NOMO-1 treated with DMSO at 0.1 percent for 48 hours (cell line): ENCODE measurements at regions not wholly inside any gene's neighbourhood (a gene's known extent, or its start where the extent isn't known, plus 50 kb on each side); places are given as distances from the start of the nearest gene placed in this dataset.
A peak's percentile ranks its signal among the peaks of the same experiment; 100 is the strongest.

Experiments used
- DNase-seq: peaks from one replicate; lab custom pipeline; 2025; ENCODE audit not compliant: unreplicated experiment; lab: John Stamatoyannopoulos, UW

DNA sequence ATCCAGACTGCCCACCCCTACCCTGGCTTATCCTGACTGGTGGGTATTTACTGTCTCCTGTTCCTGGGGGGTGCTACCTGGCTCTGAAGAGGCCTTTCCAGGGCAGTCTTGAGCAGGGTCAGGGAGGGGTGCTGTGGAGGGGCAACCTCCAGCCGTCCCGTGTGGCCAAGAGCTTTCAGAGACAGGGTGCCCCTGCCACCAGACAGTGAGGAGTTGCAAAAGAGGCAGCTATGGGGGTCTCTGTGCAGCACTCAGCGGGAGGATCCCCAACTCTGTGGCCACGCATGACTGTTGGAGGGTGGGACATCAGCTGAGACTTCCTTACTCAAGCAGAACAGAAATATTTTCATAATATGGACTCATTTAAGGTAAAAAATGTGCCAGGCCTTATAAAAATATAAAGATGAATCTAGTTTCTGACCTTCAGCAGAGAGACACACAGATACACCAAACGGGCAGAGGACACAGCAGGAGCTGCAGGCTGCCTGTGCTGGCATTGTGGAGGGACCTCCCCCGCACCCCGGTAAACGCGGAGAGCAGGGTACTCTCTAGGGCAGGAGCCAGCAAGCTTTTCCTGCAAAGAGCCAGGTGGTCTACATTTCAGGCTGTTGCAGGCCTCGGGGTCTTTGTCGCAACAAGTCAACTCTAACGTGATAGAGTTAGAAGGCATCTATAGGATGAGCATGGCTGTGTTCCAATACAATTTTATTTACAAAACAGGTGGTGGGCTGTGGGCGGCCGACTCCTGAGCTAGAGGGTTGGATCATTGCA, 252.6 kb downstream of the RHOU start:
- DNase-seq: no peak

DNA sequence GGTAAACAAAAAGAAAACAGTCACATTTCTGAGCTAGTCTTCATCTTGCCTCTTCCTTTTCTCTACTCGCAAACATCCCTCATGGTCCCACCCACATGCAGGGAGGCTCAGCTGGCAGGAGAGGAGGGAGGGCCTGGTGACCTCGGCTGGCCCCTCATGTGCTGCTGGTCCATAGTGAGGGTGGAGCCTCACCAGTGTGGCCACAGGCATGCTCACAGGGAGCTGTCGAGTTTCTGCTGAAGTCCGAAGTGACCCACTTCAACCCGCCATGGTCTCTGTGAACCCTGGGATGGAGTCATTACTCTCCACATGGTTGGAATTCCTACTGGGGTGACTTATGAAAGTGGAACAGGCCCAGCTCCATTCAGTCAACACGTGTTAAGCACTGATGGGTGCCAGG, 253.4 kb downstream of the RHOU start:
- DNase-seq: no peak

DNA sequence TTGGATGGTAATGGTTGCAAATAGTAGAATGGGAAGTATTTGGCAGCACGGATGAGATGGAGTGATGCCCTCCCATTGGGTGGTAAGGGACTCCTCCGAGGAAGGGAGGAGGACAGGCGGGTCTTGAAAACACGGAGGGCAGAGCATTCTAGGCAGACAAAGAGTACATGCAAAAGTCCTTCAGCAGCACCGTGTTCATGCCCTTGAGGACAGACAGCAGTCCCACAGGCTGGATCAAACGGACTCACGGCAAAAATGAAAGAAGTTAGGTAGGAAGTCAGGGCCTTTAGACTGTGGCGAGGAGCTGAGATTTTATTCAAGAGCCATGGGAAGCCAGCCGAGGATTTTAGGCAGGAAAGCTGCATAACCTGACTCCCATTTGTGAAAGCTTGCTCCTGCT, 253.9 kb downstream of the RHOU start:
- no peak for DNase-seq

DNA sequence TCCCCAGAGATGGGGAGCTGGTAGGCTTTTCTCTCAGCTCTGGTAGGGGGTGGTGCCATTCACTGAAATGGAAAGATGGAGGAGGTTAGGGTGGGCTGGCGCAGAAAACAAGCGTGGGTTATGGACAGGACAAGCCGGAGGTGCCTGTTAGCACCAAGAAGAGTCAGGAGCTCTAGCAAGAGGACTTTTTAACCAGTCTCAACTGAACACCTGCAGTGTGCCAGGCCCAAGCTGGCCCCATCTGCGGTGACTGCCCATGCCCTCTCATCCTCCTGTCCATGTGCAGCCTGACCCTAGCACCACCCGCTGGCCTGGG, 254.4 kb downstream of the RHOU start:
- DNase-seq: no peak

DNA sequence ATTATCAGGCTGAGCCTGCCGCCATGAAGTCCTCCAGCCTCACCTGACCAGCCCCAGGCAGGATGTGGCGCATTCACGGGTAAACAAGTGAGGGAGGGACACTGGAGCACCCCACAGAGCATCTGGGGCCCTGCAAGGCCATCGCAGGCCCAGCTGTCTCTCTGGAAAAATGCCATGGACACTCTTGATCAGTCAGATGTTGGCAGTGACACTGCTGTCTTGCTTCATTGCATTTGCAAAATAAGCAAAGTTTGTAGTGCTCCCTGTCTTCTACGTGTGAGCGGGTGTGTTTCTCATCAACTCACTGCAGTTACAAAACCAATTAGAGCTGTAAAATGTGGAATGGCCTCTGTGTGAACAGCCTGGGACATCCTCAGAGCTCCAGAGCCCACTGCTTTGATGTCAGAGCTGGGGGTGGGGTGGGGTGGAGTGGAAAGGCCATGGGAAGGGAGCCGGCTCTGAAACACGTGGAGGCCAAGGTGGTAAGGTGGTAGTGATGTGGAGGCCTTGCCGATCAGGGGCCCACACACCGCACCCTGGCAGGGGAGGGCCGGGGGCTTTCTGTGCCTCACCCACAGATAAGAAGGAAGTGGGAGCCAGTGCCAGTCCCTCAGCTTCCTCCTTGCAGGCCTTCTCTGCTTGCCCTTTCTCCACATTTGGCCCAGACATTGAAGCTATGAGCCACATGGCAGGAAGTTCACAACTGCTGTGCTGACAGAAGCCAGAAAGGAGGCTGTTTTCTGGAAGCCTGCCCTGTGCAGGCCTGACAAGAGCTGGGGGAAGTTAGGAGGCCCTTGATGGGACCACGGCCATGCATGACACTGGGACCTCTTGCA, 254.9 kb downstream of the RHOU start:
- peak; percentile 73 for DNase-seq

DNA sequence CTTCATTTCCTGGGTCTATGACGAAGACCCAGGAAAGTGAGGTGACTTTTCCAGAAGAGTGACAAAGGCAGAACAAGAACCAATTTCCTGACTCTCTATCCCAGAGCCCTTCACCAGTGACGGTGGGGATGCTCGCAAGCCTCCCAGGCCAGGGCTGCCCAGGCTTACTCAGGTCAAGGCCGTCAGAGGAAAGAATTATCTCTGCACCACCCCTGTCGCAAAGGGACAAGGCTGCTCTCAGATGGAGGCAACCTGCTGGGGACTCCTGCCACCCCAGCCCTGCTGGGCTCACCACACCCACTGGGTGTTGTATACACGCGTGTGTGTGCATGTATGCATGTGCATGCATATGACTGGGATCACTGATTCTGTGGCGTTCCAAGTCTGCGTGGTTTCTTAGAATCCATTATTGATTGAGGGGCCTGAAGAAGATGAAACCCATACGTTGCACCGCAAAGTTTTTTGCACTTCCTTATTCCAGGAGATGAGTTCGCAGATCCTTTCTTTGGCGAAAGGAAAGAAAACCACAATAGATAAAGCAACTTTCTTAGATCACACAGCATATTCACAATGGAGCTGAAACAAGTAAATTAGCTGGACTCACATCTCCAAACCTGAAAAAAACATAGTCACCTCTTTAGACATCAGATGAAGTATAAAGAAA, 255.8 kb downstream of the RHOU start:
- DNase-seq: peak; percentile 79

DNA sequence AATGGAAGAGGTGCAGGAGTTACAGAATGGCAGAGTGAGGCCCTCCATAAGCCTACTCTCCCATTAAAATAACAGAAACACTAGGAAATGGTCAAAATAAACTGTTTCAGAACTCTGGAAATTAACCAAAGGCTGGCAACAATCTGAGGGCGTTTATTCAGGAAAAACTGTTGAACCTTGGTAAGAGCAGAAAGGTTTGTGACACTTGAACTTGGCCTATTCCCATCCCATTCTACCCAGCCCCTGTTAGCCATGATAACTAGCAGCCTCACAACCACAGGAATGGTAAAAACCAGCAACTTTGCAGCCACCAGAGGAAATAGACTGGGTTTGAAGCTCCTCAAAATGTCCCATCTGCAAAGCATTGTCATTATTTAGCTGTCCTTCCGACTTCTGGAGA, 256.8 kb downstream of the RHOU start:
- no peak for DNase-seq

DNA sequence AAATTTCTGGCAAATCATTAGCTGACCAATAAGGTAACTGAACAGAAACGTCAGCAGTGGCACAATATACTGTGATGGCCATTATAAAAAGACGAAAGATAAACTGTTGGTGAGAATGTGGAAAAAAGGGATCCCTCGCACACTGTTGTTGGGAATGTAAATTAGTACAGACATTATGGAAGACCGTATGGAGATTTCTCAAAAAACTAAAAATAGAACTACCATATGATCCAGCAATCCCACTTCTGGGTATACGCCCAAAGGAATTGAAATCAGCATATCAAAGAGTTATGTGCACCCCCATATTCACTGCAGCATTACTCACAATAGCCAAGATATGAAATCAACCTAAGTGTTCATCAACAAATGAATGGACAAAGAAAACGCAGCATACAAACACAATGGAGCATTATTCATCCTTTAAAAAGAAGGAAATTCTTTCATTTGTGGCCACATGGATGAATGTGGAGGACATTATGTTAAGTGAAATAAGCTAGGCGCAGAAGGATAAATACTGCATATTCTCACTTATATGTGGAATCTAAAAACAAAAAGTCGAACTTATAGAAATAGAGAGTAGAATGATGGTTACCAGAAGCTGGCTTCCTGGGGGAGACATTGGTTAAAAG, 257.7 kb downstream of the RHOU start:
- no peak for DNase-seq

DNA sequence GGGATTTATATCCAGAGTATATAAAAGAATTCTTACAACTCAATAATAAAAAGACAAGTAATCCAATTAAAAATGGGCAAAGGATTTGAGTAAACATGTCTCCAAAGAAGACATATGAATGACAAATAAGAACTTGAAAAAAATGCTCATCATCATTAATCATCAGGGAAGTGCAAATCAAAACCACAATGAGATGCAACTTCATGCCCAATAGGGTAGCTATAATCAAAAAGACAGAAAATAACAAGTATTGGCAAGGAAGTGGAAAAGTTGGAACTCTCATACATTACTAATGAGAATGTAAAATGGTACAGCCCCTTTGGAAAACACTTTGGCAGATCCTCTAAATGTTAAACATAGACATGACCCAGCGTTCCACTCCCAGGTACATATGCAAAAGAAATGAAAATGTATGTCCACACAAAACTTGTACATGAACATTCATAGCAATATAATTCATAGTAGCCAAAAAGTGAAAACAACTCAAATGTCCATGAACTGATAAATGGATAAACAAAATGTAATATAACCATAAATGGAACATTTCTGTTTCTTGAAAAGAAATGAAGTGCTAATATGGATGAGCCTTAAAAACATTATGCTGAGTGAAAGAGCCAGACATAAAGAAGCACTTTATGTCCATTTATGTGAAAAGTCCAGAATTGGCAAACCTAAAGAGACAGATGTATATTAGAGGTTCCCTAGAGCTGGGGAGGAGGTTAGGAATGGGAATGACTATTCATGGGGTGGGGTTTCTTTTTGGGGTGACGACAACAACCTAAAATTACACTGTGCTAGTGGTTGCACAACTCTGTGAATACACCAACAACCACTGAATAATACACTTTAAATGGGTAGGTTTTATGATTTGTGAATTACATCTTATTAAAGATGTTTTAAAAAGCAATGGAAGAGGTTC, 259.7 kb downstream of the RHOU start:
- DNase-seq: no peak

DNA sequence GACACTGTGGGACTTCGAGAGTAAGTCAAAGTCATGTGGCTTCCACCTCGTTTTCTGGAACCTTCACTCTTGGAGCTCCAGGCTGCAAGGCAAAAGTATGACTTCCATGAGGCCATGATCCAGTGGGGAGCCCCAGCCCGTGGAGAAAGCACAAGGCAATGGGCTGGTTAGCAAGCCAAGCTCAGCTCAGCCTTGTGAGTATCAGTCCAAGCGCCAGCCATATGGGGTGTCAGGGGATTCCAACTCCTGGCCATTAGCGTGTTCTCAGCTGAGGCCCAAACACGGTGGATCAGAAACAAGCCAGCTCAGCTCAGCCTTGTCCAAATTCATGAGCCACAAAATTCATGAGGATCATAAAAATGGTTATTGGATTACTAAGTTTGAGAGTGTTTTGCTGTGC, 261.0 kb downstream of the RHOU start:
- no peak for DNase-seq

DNA sequence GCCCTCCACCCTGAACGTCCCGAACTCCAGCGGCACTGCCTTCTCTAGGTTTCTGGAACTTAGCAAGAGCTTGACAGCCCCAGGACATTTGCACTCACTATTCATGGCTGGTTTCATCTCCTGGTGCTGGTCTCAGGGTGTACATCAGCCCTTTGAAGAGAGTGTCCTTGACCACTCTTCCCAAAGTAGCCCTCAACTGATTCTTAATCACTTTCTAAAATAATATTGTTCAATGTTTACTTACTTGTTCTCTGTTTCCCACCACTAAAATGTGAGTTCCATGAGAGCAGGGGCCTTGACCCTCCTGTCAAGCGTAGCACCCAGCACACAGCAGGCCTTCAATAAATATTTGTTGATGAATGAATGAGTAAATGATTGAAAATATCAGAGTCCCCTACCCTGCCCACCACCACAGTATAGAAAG, 262.5 kb downstream of the RHOU start:
- DNase-seq: no peak

DNA sequence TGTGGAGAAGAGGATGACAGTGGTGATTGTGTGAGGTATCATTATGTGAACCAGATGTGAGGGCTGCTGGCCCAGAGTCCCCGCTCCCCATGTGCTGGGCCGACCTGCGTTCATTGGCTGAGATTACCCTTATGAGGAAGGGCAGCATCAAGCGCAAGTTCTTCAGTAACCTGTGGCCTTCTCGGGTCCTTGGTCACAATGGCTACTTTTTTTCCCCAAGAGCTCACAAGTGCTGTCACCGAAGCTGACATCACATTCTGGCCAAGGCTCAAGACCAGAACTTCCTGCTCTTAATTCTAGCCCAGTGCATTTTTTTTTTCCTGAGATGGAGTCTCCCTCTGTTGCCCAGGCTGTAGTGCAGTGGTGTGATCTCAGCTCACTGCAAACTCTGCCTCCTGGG, 262.9 kb downstream of the RHOU start:
- no peak for DNase-seq

DNA sequence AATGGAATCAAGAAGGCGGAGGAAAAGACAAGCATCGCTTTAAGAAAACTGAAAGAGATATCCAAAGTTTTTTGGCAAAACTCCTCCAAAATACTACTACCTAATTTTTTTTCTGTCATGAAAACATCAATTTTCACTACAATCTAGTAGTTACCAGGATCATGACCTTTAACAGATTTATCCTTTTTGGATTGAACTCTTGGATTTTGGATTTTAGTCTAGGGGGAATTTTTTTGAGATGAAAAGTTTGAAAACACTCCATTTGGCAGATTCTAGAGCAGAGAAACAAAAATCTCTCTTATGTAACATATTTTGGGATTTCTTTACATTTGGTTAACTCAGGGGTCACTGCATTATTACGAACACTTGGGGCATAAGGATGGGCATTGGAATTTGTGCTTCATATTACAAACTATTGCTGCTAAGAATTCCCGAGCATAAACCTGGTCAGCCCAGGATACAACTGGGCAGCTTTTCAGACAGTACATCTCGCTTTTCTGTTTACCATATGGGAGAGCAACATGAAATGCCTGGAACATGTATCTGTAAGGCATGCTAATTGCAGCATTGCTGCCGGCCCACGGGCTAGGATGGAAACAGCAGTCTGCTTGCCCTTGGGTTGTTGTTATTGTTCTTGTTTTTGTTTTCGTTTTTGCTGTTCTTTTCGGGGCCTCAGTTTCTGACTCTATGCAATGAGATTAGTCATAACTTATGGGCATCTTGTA, 264.3 kb downstream of the RHOU start:
- no peak for DNase-seq

DNA sequence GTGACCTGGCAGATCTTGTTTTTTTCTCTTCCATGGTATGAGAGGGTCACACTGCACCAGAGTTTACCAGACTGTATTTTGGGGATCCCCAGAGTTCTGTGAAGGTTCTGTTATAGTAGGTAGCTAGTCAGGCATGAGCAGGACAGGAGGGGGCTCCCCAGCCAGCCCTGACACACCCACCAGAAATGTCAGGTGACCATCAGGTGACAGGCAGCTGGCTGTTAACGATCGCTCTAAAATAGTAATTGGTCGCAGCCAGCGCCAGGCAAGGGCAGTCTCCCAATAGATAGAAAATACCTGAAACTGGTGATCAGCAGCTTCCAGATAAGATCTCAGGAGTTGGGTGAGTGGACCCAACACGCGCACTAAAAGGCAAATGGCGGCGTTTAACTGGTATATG, 264.9 kb downstream of the RHOU start:
- no peak for DNase-seq

DNA sequence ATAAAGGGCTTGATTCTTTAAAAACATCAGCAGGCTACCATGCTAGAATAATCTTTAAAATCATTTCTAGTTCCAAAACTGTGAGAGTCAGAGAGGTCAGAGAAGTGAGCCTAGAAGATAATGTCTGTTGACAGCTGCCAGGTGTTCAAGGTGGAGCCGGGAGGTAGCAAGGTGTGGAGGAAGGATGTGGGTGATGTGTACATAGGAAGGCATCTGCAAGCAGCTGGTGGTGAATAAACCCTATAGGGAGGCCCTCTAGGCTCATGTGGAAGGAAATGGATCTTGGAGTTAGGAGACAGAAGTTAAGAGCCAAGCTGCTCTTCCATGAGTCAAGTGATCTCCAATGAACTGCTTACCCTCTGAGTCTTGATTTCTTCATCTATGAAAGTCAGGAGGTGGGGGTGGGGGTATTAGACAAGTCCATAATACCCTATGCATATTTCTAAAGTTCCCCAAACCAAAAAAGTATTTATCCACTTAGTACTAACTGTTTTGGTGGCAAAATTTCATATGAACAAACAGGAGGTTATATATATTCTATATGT, 266.3 kb downstream of the RHOU start:
- no peak for DNase-seq

DNA sequence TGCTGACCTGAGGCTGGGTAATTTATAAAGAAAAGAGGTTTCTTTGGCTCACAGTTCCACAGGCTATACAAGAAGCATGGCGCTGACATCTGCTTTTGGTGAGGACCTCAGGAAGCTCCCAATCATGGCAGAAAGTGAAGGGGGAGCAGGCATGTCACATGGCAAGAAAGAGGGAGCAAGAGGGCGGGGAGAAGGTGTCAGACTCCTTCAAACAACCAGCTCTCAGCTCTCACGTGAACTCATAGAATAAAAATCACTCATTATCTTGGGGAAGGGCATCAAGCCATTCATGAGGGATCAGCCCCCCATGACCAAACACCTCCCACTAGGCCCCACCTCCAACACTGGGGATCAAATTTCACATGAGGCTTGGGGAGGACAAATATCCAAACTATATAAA, 266.8 kb downstream of the RHOU start:
- no peak for DNase-seq

DNA sequence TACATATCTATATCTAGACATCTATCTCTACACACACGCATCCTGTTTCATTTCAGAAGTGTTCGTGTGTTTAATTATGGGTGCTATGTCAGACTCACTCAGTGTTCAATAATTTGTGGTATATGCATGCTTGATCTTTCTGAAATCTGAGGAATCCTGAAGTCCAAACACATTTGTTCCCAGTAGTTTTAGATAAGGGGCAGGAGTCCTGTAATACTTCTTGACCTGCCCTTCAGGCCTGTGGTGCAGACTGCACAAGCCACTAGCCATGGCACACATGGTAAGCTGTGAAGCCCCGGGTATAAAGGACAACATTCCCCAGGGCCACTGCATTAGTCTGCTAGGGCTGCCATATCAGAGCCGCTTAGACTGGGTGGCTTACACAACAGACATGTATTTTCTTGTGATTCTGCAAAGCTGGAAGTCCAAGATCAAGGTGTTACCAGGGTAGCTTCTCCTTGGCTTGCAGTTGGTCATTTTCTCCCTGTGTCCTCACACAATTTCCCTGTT, 267.2 kb downstream of the RHOU start:
- no peak for DNase-seq

DNA sequence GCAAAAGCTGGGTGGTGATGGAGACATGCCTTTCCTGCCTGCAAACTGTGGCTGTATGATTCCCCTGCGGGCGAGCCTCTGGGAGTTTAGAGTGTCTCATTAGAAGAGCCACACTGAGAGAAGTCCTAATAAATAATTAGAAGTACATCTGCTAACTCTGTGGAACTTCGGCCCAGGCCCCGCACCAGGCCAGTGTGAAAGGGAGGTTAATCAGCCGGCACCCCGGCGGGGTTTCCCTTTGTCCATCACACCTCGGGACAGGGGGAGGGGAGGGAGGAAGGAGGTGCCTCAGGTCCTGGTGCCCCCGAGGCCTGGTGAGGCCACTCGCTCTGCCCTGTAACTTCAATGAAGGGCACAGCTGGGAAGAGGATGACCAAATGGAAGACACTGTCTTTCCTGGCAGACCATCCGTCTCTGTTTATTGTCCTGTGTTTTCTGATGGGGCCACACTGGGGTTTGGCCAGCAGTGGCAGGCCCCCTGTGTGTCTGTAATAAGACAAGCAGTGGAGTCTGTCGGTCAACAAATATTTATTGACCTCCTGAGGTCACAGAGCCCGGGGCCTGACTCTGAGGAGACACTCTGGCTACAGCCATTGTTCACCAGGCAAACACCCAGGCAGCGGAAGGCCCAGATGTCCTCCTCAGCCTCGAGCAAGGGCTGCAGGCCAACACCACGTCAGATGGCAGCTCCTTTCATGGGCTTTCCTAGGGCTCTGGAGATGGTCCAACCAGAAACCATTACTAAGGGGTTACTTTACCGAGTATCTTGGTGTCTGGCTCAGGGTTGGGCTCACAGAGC, 267.5 kb upstream of the RAB4A start:
- no peak for DNase-seq
